ENCODE measurements at regions not wholly inside any gene's neighbourhood (a gene's known extent, or its start where the extent isn't known, plus 50 kb on each side); places are given as distances from the start of the nearest gene placed in this dataset.

DNA sequence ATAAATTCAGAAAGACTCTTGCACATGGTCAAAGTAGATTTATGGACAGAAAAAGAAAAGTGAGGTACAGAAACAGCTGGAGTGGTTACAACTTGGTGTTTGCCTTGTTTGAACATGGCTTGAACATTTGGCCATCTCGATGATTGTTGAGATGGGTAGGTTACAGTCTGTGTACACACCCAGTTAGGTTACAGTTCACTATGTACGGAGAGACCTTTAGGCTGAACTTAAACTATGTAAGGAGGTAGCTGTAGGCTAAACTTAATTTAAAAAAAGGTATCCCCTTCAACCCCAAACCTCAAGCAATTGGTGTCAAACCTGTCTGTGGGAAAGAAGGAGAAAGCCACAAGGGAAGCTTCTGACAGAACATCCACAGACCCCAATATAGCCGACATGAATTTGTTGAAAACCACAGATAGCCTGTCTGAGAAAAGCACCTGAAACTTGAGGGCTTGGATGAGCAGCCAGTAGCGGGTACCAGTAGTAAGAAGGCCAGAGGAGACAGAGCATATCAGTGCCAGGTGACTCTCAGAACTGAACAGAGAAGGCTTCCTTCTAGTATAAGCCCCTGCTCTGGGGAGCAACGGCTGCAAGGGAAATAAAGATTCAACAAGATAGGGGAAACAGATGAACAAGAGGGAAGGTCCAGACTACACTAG lies 247.9 kb upstream of the GALNTL6 start:
- Histone ChIP-seq H3K4me1 (ENCODE audit: control insufficient read depth, insufficient read depth, low read length) (no peaks in the 10 kb centered on the region), H3K27ac (ENCODE audit: low read depth, low read length) (no peak overlapping the region)

DNA sequence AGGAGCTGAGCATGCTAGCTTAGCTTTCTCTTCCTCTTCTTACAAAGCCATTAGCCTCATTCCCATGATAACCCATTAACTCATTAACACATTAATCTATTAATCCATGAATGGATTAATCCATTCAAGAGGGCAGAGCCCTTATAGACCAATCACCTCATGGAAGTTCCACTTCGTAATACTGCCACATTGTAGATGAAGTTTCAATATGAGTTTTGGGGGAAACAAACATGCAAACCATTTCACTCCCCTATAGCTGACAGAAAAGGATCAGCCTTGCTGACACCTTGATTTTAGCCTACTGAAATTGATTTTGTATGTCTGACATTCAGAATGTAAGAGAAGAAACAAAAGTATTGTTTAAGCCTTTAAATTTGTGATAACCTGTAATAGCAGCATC lies 251.8 kb upstream of the GALNTL6 start:
- Histone ChIP-seq H3K9me3 (ENCODE audit: control insufficient read depth, insufficient read depth, low read length) (no peaks in the 10 kb centered on the region), H3K36me3 (ENCODE audit: control insufficient read depth, insufficient read depth, low read length) (no peaks in the 10 kb centered on the region), H3K4me3 (ENCODE audit: low read depth, low read length) (no peak overlapping the region), H3K27me3 (ENCODE audit: control insufficient read depth, insufficient read depth, low read length) (no peaks in the 10 kb centered on the region), H3K4me1 (ENCODE audit: control insufficient read depth, insufficient read depth, low read length) (no peaks in the 10 kb centered on the region), H3K27ac (ENCODE audit: low read depth, low read length) (no peak overlapping the region)
- WGBS (ENCODE audit: insufficient coverage), result no CpG with 5 or more reads among the region's 1 CpG
- DNase-seq (ENCODE audit: low read depth in 4 of 6, low spot score in 6 of 6), result no peak

More for the DNA sequence above, 247.9 kb upstream of the GALNTL6 start:
- H3K36me3 ChIP-seq (ENCODE audit: control insufficient read depth, insufficient read depth, low read length), result no peaks in the 10 kb centered on the region
- no peak for DNase-seq (ENCODE audit: low read depth in 4 of 6, low spot score in 6 of 6)
- no peaks in the 10 kb centered on the region for H3K27me3 ChIP-seq (ENCODE audit: control insufficient read depth, insufficient read depth, low read length)
- no peaks in the 10 kb centered on the region for H3K9me3 ChIP-seq (ENCODE audit: control insufficient read depth, insufficient read depth, low read length)
- WGBS (ENCODE audit: insufficient coverage), result 64% methylated on average over 3 of the region's 5 CpGs
- no peak overlapping the region for H3K4me3 ChIP-seq (ENCODE audit: low read depth, low read length)

DNA sequence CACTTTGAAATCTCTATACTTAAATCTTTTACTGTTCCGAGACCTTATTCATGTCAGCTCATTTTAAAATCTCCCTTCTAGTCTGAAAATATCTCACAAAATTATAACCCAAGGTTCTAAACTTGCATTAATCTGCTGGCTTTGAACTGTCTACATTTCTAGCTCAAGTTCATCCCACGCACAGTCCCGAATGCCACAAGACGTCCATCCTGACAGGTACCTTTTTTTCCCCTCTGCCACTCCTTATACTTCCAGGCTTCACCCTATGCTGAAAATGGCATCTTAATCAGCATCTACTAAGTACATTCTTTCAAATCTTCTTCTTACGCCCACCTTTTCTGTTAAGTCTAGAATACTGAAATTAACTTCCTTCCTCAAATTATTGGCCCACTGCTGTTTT lies 259.2 kb upstream of the GALNTL6 start:
- H3K27me3 ChIP-seq (ENCODE audit: control insufficient read depth, insufficient read depth, low read length), result no peaks in the 10 kb centered on the region
- WGBS (ENCODE audit: insufficient coverage), result 88% methylated on average over 5 of the region's 5 CpGs
- H3K9me3 ChIP-seq (ENCODE audit: control insufficient read depth, insufficient read depth, low read length), result no peaks in the 10 kb centered on the region
- H3K27ac ChIP-seq (ENCODE audit: low read depth, low read length), result no peak overlapping the region
- H3K4me3 ChIP-seq (ENCODE audit: low read depth, low read length), result no peak overlapping the region
- no peaks in the 10 kb centered on the region for H3K4me1 ChIP-seq (ENCODE audit: control insufficient read depth, insufficient read depth, low read length)
- H3K36me3 ChIP-seq (ENCODE audit: control insufficient read depth, insufficient read depth, low read length), result no peaks in the 10 kb centered on the region
- DNase-seq (ENCODE audit: low read depth in 4 of 6, low spot score in 6 of 6), result no peak

DNA sequence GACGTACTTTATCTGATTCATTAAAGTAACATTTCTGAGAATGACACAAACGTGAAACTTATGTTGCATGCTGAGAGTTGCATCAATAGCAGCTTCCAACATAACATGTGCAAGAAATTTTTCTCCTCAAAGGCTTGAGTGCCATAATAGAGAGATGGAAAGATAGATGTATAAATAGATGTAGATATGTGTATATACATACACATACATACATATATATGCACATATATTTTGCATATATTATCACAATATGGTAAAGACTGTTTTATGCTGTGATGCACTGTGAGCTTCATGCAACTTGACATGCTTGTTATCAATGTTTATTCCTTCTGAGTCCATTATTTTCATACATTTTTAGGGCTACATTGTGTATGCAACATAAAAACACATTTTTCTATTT lies 270.6 kb upstream of the GALNTL6 start:
- WGBS (ENCODE audit: insufficient coverage), result no CpG with 5 or more reads among the region's 2 CpGs
- Histone ChIP-seq H3K36me3 (ENCODE audit: control insufficient read depth, insufficient read depth, low read length) (no peaks in the 10 kb centered on the region), H3K4me1 (ENCODE audit: control insufficient read depth, insufficient read depth, low read length) (no peaks in the 10 kb centered on the region), H3K9me3 (ENCODE audit: control insufficient read depth, insufficient read depth, low read length) (no peaks in the 10 kb centered on the region), H3K27ac (ENCODE audit: low read depth, low read length) (no peak overlapping the region), H3K4me3 (ENCODE audit: low read depth, low read length) (no peak overlapping the region), H3K27me3 (ENCODE audit: control insufficient read depth, insufficient read depth, low read length) (no peaks in the 10 kb centered on the region)
- peak in 1 of 6 donors; percentile 9 for DNase-seq (ENCODE audit: low read depth in 4 of 6, low spot score in 6 of 6)

DNA sequence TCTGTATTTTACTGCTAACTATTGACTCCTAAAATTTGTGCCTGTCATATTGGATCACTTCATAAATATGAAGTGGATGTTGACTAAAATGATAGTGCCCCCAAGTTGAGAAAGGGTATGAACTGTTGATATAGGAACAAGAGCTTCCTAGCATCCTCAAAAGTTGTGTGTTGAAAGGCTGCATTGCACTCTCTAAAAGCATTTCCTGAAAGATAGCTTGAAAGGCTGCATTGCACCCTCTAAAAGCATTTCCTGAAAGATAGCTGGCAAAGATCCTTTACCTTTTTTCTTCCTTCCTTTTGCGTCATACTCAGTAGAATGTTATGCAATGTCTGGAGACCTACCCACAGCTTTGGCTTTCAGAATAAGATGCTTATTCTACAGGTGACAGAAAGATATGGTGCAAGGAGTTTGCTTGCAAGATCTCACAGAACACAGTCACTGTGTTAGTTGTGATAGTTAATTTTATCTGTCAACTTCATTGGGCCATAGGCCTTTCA lies 274.6 kb upstream of the GALNTL6 start:
- Histone ChIP-seq H3K36me3 (ENCODE audit: control insufficient read depth, insufficient read depth, low read length) (no peaks in the 10 kb centered on the region), H3K4me3 (ENCODE audit: low read depth, low read length) (no peak overlapping the region), H3K9me3 (ENCODE audit: control insufficient read depth, insufficient read depth, low read length) (no peaks in the 10 kb centered on the region), H3K27me3 (ENCODE audit: control insufficient read depth, insufficient read depth, low read length) (no peaks in the 10 kb centered on the region), H3K4me1 (ENCODE audit: control insufficient read depth, insufficient read depth, low read length) (no peaks in the 10 kb centered on the region), H3K27ac (ENCODE audit: low read depth, low read length) (no peak overlapping the region)
- no CpG with 5 or more reads among the region's 1 CpG for WGBS (ENCODE audit: insufficient coverage)
- DNase-seq (ENCODE audit: low read depth in 4 of 6, low spot score in 6 of 6), result no peak

DNA sequence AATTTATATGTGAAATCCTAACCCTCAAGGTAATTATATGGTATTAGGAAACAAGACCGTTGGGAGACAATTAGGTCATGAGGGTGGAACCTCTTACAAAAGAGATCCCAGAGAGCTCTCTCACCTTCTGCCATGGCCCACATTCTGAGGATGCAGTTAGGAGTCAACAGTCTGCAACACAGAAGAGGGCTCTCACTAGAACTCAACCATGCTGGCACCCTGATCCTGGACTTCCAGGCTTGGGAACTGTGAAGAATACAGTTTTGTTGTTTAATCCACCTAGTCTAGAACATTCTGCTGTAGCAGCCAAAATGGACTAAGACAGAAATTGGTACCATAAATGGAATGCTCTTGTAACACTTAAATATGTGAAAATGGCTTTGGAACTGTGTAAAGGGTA lies 278.8 kb upstream of the GALNTL6 start:
- WGBS (ENCODE audit: insufficient coverage), result no CpG with 5 or more reads among the region's 1 CpG
- Histone ChIP-seq H3K27me3 (ENCODE audit: control insufficient read depth, insufficient read depth, low read length) (no peaks in the 10 kb centered on the region), H3K36me3 (ENCODE audit: control insufficient read depth, insufficient read depth, low read length) (no peaks in the 10 kb centered on the region), H3K4me3 (ENCODE audit: low read depth, low read length) (no peak overlapping the region), H3K9me3 (ENCODE audit: control insufficient read depth, insufficient read depth, low read length) (no peaks in the 10 kb centered on the region), H3K4me1 (ENCODE audit: control insufficient read depth, insufficient read depth, low read length) (no peaks in the 10 kb centered on the region), H3K27ac (ENCODE audit: low read depth, low read length) (no peak overlapping the region)
- DNase-seq (ENCODE audit: low read depth in 4 of 6, low spot score in 6 of 6), result no peak

DNA sequence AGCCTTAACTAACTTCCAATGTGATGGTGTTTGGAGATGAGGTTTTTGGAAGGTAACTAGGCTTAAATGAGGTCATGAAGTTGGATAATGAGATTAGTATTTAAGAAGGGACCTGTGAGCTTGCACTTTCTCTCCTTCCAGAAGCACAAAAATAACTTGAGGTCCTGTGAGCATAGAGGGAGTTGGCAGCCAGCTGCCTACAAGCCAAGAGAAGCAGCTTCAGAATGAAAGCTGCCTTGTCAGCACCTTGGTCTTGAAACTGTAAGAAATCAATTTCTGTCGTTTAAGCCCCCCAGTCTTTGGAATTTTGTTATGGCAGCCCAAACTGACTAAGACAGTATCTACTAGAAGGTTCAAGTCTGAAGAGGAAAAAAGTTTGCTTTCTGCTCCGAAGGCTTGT lies 280.2 kb upstream of the GALNTL6 start:
- no peaks in the 10 kb centered on the region for H3K27me3 ChIP-seq (ENCODE audit: control insufficient read depth, insufficient read depth, low read length)
- H3K4me1 ChIP-seq (ENCODE audit: control insufficient read depth, insufficient read depth, low read length), result no peaks in the 10 kb centered on the region
- no CpG with 5 or more reads among the region's 2 CpGs for WGBS (ENCODE audit: insufficient coverage)
- H3K36me3 ChIP-seq (ENCODE audit: control insufficient read depth, insufficient read depth, low read length), result no peaks in the 10 kb centered on the region
- H3K4me3 ChIP-seq (ENCODE audit: low read depth, low read length), result no peak overlapping the region
- no peaks in the 10 kb centered on the region for H3K9me3 ChIP-seq (ENCODE audit: control insufficient read depth, insufficient read depth, low read length)
- H3K27ac ChIP-seq (ENCODE audit: low read depth, low read length), result no peak overlapping the region
- no peak for DNase-seq (ENCODE audit: low read depth in 4 of 6, low spot score in 6 of 6)

DNA sequence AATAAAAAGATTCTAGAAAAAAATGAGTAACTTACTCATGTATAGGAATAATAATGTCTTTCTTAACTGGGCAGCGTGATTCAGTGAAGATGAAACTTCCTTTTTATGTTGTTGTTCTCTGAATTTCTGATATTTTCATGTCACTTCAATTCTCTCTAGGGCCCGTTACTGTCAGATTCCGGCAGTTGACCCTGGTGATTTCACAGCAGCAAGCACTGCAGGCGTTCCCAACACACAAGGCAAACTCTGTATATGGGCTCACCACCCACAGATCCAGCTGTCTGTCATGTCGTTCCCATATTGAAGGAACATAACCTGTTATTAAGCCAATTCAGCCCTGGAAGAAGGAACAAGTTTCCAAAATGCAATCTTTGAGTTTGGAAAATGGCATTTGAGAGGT lies 288.3 kb upstream of the GALNTL6 start:
- Histone ChIP-seq H3K4me1 (ENCODE audit: control insufficient read depth, insufficient read depth, low read length) (no peaks in the 10 kb centered on the region), H3K27me3 (ENCODE audit: control insufficient read depth, insufficient read depth, low read length) (no peaks in the 10 kb centered on the region), H3K27ac (ENCODE audit: low read depth, low read length) (no peak overlapping the region), H3K36me3 (ENCODE audit: control insufficient read depth, insufficient read depth, low read length) (no peaks in the 10 kb centered on the region), H3K4me3 (ENCODE audit: low read depth, low read length) (no peak overlapping the region), H3K9me3 (ENCODE audit: control insufficient read depth, insufficient read depth, low read length) (no peaks in the 10 kb centered on the region)
- DNase-seq (ENCODE audit: low read depth in 4 of 6, low spot score in 6 of 6), result peak in 1 of 6 donors; percentile 4
- 20% methylated on average over 3 of the region's 5 CpGs for WGBS (ENCODE audit: insufficient coverage)

DNA sequence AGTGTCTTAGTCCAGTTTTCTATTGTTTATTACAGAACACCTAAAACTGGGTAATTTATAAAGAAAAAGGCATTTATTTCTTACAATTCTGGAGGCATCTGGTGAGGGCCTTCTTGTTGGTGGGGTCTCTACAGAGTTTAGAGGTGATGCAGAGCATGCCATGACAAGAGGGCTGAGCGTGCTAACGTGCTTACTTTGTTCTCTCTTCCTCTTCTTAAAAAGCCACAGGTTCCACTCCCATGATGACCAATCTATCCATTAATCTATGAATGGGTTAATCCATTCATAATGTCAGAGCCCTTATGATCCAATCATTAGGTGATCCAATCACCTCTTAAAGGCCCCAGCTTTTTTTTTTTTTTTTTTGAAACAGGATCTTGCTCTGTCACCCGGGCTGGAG lies 291.5 kb upstream of the GALNTL6 start:
- Histone ChIP-seq H3K27ac (ENCODE audit: low read depth, low read length) (no peak overlapping the region), H3K36me3 (ENCODE audit: control insufficient read depth, insufficient read depth, low read length) (no peaks in the 10 kb centered on the region), H3K27me3 (ENCODE audit: control insufficient read depth, insufficient read depth, low read length) (no peaks in the 10 kb centered on the region), H3K9me3 (ENCODE audit: control insufficient read depth, insufficient read depth, low read length) (no peaks in the 10 kb centered on the region), H3K4me3 (ENCODE audit: low read depth, low read length) (no peak overlapping the region), H3K4me1 (ENCODE audit: control insufficient read depth, insufficient read depth, low read length) (no peaks in the 10 kb centered on the region)
- 0% methylated on average over 1 of the region's 3 CpGs for WGBS (ENCODE audit: insufficient coverage)
- DNase-seq (ENCODE audit: low read depth in 4 of 6, low spot score in 6 of 6), result no peak

DNA sequence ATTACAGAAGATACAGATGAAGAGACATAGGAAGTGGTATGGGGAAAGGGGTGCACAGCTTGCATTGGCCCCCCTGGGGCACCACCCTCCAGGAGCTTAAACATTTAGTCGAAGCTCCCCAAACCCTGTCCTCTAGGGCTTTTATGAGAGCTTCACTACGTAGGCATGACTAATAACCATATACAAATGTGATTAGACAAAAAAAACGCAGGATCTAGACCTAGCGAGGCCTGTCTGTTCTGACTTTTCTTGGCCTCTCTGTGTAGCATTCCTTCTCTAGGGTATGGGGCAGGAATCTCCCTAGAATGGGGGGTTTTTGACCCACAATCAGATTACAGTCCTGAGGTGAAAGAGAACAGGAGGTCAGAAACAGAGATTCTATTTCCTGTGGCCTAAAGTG lies 293.7 kb upstream of the GALNTL6 start:
- 93% methylated on average over 2 of the region's 4 CpGs for WGBS (ENCODE audit: insufficient coverage)
- DNase-seq (ENCODE audit: low read depth in 4 of 6, low spot score in 6 of 6), result no peak
- H3K4me1 ChIP-seq (ENCODE audit: control insufficient read depth, insufficient read depth, low read length), result no peaks in the 10 kb centered on the region
- H3K9me3 ChIP-seq (ENCODE audit: control insufficient read depth, insufficient read depth, low read length), result no peaks in the 10 kb centered on the region
- H3K36me3 ChIP-seq (ENCODE audit: control insufficient read depth, insufficient read depth, low read length), result no peaks in the 10 kb centered on the region
- H3K27ac ChIP-seq (ENCODE audit: low read depth, low read length), result no peak overlapping the region
- no peaks in the 10 kb centered on the region for H3K27me3 ChIP-seq (ENCODE audit: control insufficient read depth, insufficient read depth, low read length)
- no peak overlapping the region for H3K4me3 ChIP-seq (ENCODE audit: low read depth, low read length)

Measured in spinal cord (tissue), 9 donors.